GM20000 (cell line): ENCODE measurements at regions not wholly inside any gene's neighbourhood (a gene's known extent, or its start where the extent isn't known, plus 50 kb on each side); places are given as distances from the start of the nearest gene placed in this dataset.

ENCODE experiments used
- DNase-seq: peaks from one replicate; pipeline ENCODE4 v3.0.0; 2012; ENCODE audit warnings: low spot score
- CTCF ChIP-seq: IDR thresholded peaks from 2 replicates; pipeline ENCODE4 v1.5.1; 2012; ENCODE audit warnings: mild to moderate bottlenecking, control low read depth; ENCODE audit errors: extremely low read depth, missing control alignments

DNA sequence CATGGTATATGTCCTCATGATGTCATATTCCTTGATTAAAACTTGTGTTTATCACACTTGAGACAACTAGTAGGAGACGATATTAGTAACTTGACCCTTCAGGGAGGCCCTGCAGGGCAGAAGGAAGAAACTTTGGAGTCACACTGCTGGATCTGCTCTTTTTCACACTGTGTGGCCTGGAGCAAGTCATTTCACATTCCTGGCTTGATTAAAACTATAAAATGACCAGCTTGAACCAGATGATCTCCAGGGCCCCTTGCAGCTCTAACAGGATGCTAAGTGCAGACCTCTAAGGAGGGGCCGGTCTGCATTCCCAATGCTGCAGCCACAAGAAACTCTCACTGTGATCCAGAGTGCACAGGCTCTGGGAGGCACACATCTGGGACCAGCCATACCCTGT, 146.4 kb upstream of the ZNF366 start:
- TF ChIP-seq CTCF: no peak
- no peak for DNase-seq

DNA sequence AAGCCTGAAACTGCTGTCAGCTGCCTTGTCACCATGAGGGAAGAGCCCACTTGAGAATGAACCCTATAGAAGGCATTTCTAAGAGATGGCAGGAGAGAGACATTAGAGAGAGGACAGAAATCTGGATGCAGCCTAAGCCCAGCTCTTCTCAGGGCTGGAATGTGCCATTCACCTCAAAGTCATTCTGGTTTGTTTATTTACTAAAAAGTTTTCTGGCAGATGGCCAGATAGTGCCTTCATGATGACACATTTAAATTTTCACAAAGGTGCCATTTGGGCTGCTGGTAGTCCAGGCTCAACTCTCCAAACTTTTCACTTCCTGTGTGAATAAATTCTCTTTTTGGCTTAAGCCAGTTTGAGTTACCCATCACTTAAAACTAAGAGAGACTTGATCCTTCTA, 144.6 kb upstream of the ZNF366 start:
- no peak for DNase-seq
- no peak for TF ChIP-seq CTCF

DNA sequence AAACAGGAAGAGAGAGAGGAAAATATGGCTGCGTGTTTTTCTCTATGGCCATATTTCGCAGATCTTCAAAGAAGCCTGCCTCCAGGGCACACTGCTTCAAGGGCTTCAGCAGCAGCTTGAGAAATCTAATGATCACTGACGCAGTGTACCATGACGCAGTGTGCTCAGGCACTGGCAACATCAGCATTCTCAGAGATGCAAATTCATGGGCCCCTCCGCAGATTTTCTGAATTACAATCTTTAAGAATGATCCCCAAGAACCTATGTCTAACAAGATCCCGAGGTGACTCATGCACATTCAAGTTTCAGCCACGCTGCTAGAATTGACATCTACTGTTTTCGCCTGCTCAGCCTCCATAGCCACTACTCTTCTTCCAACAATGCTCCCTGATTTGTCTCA, 143.9 kb upstream of the ZNF366 start:
- DNase-seq: no peak
- TF ChIP-seq CTCF: no peak

DNA sequence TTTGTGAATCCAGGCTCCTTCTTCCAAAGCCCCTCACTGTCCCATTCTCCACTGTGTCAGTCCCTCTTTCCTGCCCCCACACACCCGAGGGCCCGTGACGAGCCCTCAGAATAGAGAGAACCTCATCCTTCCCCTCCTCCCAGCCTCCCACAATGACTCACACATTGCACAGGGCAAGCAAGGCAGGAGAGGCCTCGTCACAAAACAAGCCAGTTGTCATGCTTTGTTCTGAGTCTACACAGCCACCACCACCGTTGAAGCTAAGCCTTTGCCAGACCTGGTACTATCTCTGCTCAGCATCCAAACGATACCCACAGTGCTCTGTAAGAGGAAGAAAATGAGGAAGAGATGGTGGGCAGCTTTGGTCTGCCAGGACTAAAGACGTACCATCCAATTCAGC, 142.2 kb upstream of the ZNF366 start:
- TF ChIP-seq CTCF: no peak
- DNase-seq: no peak

DNA sequence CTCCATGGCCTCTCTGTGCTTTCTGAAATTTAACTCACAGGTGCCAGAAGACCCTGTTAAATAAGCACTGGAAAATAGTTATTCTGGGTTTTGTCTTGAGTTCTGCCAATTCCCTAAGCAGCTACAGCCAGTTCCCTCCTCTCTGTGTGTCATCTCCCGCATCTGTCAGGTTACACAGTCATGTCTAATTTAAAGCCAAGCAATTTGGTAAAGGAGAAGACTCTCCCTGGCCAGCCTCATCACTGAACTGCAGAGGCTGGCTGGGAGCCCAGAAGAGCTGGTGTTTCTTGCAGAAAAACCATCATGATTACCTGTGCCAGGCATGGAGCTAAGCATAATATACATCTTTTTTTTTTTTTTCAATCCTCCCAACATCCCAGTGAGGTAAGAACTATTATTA, 141.3 kb upstream of the ZNF366 start:
- TF ChIP-seq CTCF: no peak
- no peak for DNase-seq

- DNase-seq: no peak
- TF ChIP-seq CTCF: no peak
Measured at GRCh38 chr5:72647806-72648205, 140.6 kb upstream of the ZNF366 start.

DNA sequence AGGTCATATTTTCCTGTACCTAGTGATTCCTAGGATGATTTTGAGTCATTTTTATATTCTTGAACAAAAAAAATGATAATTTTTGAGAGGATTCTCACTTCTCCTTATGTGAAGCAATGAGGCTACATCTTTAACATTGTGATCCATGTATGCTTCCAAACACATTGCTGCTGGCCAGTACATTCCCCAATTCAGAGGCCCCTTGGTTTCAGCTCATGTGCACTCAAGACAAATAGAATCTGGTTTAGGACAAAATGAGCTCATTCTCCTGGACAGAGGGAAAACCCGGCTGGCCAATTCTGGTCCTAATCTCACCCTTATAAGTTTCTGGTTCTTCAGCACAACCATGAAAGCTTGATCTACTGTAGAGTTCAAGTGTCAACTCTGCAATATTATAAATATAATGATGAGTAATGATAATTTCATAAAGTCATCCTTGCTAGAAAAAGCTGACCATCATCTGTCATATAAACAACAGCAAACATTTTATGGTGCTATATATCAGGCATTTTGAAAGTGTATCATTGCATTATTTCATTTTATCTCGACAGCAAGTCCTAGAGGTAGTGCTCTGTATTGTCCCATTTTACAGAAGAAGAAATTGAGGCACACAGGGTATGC, 139.1 kb upstream of the ZNF366 start:
- TF ChIP-seq CTCF: no peak
- DNase-seq: no peak
